Tongue (tissue), 1 donor: ENCODE measurements at regions not wholly inside any gene's neighbourhood (a gene's known extent, or its start where the extent isn't known, plus 50 kb on each side); places are given as distances from the start of the nearest gene placed in this dataset.
"Not testable (repeated sequence)": the region's sequence is repeated elsewhere in the genome, so short reads cannot be mapped to it uniquely, and the experiment has no call there.

Experiments used
- DNase-seq: peaks from one replicate; pipeline ENCODE4 v3.0.0-alpha.2; 2015

DNA sequence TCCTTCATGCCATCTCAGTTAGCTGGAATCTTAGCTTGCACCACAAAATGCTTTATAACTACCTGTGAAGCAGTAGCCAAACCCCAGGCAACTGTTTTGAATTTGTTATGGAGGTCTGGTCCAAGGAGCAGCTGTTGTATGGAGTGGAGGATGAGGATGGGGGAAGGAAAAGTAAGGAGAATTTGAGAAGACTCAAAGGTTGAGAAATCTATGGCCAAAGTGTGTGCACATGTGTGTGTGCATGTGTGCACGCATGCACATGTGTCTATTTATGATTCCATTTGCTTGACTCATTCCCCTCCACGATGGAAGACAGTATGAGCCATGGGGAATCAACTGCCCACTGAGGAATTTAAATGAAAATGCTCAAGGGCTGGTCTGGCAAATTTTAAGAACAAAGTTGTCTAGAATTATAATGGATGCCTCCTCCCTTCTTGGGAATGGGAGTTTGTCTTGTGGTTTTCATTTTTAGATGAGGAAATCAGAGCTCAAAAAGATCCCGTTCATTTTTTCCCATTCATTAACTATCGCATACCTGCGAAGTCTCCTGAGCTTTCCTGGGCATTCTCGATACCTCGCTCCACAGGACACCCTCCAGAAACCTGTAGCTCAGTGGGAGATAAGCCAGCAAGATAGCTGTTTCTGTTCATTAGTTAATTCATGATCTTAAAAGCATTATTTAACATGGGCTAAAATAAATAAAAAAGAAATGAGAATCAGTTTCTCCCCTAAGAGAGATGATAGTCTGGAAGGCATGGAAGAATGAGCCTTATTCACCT lies 152.3 kb upstream of the NEDD9 start:
- no peak for DNase-seq

DNA sequence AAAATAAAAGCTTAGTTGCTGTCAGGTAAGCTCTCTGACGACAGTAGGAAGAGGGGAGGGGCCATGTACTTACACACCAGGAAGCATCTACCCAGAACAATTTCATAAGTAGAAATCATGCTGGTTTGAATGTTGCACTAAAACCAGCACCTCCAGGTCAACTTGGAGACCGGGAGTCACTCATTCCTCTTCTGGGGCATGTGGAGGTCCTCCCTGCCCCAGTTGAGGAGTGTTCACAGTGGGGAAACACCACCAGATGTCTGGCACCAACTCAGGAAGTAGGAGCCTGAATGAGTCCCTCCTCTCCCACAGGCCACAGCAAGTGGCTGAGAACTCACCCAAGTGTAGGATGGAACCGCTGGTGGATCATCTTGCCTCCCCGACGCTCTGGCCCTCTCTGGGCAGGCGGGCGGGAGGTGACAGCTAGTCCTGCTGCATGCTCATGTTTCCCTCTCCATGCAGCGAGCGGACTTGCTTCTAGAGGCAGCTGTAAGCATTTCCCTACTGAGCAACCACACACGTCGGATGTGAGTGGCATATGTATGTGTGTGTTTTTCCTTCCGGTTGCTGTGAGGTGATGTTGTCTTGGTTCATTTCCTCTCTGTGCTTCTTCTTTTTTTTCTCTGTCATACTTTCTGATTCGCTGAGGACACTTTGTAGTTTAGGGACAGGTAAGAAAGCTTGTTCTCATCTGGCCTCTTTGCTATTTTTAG lies 149.5 kb upstream of the NEDD9 start:
- no peak for DNase-seq

DNA sequence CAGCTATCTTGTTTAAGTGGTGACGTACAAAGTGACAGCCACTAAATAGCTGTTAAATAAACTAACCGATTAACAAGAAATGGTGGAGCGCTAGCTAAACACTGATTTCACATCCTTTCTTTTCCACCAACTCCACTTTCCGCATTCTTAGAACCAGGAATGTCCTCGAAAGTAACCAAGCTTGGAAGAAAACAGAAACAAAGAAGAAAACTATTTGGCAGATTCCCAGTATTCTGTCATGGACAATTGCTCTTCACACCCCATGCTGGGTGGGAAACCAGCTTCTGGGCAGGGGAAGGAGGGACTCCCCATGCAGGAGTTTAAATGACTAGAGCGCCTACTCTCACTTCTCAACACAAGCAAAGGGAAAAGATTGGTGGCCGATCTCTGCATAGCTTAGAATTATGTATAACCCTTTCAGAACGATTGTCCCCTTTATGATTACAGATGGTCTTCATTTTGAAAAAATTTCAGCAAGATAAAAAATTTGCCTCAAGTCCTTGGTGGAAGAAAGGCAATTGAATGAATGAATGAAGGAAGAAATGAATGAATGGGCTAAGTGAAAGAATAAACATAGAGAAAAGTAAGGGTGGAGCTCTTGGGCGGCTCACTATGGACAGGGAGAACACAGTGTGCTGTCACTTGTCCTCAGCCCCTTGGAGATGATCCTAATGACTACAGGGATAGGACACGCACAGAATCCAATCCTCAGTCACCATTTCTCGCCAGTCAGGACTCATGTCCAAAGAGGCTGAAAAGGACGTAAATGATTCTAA lies 148.7 kb upstream of the NEDD9 start:
- no peak for DNase-seq

DNA sequence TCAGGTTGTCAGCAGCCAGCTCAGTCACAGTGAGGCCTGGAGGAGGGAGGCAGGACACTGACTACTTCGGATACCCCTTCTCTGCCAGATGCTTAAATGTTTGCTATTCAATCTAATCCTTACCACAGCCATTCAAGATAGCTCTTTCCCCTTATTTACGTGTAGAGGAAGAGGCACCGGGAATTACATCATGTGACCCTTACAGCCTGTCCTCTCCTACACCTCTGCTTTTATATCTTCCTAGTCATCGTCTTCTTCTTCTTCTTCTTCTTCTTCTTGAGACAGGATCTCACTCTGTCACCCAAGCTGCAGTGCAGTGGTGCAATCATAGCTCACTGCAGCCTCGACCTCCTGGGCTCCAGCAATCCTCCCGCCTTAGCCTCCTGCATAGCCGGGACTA lies 148.1 kb upstream of the NEDD9 start:
- no peak for DNase-seq

DNA sequence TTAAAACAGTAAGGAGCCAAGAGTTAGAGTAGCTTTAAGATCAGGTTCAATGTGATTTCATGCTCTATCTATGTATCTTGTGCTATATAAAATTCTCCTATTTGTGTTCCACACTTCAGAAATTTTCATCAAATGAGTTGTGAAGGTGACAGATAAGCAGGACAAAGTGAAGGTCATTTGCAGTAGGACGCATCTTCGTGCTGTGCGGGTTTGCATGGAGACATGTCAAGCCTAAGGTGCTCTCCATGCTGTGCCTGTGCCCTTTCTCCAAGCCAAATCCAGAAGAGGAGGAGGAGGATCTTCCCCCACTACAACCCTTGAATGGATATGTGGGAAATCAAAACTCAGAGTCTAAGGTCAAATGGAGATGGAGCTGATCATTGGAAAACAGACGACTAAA lies 147.3 kb upstream of the NEDD9 start:
- no peak for DNase-seq

DNA sequence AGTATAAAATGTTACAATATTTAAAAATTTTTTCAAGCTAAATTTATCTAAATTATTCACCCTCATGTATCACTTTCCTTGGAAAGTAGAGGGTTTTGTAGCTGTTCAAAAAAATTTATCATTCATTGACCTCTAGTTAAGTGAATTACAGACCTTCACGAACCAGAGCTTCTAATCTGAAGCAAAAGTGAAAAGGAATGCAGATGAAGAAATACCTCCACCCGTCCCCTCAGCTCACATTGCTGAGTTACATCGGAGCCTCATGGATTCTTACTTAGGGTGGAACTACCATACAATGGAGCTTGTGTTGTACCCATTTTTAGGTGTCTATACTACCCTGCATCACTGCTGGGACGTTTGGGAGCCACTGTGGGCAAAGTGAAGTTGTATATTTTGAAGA lies 146.2 kb upstream of the NEDD9 start:
- no peak for DNase-seq

DNA sequence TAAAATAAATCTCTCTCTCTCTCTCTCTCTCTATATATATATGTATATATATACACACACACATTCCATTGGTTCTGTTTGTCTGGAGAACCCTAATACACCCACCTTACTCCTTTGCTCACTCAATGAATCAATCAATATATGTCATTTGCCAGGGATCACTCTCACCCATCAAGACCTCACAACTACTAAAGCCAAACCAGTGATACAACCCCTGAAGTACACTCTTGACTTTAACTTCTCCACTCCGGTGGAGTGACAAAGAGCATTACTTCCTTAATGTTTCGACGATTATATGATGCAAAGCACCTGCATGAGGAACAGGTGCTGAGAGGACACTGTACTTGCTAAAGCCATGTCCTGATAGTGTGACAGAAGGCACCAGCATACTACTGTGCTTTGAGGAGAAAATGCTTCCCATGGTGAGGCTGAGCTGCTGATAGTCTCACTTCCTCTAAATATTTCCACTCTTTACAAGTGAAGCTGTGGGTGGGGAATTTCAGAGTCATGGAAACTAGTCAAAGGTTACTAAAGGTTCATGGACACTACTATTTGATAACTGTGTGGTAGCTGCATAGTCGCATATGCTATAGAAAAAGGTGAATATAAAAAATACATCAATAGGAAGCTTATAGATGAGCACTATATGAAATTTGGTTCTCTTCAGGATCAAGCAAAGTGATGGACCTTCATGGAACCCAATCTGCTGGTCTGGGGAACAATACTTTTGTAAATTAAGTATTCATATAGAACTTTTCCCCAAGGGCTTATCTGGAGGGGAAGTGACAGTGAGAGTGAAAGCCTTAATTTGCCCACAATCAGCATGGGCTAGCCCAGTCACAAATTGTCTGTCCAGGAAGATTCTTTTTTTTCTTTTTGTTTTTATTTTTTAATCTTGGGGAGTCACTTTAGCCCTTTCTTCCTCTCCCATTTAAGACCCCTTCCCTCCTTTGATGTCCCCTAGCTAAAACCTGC lies 141.9 kb upstream of the NEDD9 start:
- no peak for DNase-seq

DNA sequence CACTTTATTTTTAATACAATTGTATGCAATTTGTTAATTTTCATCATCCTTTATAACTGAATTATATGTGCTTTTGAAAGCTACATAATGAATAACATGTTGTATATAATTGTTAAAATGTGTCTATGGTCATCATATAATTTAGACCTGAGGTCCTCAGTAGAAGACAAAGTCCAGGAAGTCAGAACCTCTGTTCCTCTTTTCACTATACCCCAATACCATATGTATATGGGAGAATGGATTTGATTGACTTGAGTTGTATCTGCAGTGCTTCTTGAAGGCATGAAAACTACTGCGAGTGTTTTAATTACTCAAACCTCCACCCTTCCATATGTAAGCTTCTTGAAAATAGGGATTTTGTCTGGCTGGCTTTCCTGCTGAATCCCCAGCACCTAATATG lies 140.7 kb upstream of the NEDD9 start:
- no peak for DNase-seq

DNA sequence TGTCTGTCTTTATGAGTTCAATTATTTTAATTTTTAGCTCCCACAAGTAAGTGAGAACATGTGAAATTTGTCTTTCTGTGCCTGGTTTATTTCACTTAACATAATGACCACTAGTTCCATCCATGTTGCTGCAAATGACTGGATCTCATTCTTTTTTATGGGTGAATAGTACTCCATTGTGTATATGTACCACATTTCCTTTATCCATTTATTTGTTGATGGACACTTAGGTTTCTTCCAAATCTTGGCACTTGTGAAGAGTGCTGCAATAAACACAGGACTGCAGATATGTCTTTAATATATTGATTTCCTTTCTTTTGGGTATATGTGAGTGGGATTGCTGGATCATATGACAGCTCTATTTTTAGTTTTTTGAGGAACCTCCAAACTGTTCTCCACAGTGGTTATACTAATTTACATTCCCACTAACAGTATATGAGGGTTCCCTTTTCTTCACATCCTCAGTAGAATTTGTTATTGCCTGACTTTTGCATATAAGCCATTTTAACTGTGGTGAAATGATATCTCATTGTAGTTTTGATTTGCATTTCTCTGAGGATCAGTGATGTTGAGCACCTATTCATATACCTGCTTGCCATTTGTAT lies 139.8 kb upstream of the NEDD9 start:
- not testable (repeated sequence) for DNase-seq

DNA sequence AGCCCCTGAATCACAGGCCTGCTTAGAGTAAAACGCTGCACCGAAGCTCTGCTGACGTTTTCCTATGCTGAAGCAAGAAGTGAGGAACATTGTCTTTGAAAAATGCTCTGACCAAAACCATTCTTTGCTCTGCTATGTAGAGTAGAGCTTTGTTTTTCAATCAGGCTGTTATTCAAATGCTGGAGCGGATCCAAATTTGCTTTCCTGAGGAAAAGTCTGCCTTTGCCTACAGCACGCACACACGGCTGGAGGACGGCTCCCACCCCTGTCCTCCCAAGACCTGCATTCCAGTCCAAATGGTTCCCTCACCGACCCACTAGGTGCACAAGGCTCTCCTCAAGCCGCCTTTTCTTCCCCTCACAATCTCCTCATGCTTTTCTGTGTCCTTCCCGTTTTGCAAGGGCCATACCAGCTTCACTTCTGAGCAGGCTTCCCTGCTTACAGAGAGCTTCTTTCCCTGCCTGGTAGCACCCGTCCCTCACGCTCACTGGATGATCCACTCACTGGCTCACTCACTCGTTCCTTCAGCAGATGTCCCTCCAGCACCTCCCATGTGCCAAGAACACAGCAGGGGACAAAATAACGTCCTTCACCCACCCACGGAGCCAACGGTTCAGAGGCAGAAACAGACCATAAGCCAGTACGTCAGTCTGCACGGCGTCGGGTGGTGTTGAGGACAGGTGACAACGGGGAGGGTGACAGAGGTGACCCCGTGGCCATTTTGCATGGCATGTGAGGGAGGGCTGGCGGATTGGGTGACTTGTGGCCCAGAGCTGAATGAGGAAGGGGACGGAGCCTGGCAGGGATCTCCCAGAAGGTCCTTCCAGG lies 137.9 kb upstream of the NEDD9 start:
- DNase-seq, result peak; percentile 58

DNA sequence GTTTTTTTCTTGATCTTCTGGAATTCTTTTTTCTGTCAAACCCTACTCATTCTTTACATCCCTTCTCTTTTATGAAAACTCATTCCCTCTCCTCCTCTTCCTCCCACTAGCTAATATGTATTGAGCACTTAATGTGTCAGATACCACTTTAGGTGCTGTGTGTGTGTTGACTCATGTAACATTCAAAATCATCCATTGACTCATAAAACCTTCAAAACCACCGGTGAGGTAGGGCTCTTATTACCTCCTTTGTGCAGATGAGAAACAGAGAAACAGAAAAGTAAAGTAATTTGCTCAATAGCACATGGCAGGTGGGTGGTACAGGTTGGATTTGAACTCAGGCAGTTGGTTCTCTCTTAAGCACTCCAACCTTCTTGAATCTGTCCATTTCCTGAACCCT lies 136.3 kb upstream of the NEDD9 start:
- no peak for DNase-seq

DNA sequence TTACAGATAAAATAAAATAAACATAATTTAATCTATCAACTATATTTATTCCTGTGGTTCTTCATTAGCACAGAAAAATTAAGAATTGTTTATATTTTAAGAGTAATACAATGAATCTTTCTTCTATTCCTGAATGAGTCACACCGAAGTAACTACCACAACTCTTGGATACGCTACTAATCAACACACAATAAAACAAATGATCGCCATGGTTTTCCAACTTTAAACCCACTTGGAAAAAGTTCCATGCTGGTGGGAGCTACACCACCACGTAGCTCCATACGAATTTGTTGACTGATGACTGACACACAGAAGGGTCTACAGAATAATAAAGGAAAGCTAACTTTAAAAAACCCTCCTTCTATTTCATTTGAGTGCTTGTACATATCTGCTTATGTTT lies 135.8 kb upstream of the NEDD9 start:
- no peak for DNase-seq

DNA sequence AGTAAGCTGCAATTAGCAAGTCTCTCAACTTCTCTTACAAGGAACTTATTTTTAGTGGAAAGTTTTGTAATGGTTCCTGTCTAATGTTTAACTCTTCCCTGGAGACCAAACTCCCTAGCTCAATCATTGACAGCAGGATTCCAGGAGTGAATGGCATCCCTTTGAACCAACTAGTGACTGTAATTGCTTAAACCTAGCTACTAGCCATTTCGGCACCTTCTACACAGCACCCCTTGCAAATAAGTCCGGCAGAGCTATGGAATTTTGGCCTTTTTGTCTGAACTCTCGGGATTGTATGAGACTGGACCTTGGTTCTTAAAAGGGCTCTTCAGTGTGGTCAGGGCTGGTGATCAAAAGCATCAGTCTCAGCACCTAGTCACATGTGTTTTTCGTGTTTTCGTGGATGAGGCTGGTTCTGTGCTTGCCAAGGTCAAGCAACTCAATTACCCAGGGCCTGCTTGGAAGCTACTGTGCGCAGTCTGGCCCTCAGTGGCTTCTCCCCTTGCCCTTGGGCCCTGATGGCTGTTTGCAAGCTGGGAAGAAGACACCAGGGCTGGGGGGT lies 135.3 kb upstream of the NEDD9 start:
- no peak for DNase-seq

DNA sequence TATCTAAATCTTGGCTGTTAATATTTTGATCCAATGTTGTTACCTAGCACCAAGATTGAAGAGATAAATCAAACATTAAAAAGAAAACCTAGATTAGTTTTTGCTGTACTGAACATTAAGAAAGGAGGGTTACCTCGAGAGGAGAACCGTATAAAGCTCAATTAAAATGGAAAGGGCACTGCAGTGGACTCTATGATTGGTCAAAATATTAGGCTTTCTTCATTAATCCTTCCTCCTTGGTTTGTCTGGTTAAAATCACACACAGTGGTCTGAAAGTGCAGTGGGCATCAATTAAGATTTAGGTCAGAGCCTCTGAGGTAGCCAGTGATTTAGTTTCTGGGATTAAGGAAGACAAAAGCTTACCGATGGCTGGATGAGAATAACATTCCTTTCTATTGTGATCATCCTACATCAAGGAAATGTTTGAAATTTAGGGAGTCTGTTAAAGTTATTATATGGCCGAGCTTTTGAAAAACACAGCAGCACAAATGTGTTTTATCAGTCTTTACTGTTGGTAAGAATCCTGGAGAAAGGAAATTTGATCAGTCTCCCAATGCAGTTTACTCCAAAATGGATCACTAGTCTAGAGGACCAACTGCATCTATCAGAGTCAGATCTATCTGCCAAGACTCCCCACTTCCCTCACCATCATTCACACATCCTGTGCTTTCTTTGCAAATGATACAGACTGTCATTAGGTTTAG lies 134.6 kb upstream of the NEDD9 start:
- DNase-seq, result peak; percentile 41

DNA sequence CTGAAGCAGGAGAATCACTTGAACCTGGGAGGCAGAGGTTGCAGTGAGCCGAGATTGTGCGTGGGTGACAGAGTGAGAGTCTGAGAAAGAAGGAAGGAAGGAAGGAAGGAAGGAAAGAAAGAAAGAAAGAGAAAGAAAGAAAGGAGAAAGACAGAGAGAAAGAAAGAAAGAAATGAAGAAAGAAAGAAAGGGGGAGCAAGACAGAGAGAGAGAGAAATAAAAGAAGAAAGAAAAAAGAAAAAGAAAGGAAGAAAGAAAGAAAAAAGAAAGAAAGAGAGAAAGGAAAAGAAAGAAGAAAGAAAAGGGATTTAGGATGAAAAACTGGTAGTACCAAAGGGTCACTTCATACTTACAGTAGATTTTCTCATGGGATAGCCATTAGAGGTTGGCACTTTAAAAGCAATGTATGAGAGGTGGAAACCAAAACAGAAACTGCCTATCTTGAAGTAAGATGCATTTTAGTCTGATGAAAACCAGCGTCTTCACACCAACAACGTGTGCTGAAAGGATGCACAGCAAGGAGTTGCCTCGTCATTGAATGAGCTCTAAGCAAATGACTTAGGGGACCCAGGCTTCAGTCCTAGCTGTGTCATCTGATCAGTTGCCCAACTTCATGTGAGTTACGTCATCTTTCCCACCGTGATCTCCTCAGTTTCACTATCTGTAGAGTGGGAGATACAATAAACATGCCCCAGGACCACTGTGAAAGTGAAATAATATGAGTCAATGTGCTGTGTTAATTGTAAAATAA lies 133.9 kb upstream of the NEDD9 start:
- DNase-seq, result no peak

DNA sequence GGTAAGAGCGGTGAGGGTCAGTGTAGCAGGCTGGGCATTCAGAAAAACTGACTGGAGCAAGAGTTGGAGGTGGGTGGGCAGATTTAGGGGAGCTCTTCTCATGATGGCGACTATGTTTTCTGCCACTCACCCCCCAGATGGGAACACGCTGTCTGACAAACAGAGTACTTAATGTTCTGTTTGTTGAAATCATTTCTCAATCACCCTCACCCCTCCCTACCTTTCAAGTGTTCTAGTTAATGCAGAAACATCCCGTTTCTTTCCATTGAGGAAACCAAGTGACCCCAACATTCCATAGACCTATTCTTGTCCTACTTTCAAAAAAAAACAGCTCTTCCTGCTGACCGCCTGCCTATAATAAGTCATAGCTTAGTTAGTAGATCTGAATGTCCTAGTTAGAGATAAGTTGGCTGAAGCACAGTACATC lies 132.5 kb upstream of the NEDD9 start:
- DNase-seq, result no peak

DNA sequence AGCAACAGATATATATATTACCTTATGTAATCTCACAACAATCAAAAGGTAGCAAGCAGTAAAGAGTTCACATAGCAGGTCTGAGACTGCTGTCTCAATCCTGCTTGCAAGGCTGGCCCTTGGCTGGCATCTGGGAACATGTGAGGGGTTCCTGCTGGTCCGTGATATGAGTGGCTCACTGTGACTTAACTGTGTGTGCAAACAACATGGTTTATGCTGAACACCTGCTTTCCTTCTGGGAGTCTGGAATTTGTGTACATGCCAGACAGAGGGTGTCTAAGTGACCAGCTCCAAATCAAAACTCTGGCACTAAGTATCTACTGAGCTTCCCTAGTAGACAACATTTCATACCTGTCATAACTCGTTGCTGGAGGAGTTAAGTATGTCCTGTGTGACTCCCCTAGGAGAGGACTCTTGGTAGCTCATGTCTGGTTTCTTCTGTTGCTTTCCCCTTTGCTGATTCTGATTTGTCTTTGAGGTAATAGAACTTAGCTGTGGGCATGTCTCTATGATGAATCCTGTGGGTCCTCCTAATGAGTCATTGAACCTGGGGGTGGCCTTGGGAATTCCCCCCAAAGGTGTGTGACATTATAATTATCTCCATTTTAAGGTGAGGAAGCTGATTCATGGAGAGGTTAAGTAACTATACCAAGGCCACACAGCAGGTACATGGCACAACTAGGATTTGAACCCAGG lies 131.6 kb upstream of the NEDD9 start:
- no peak for DNase-seq

DNA sequence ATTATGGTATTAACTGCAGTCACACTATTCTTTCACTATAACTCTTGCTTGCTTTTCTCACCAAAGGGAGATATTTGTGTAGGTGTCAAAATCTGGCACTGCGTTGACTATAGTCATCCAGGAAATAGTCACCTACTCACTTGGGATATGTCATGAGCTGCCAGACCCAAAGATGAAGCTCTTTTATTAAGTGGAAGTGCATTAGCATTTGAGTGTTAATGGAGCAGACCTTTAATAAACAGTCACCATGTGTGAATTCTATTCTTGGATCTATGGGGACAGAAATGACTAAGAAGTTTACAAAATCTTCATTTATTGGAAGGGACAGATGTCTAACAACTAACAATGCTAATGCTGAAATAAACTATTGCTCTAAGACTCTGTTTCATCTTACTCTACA lies 130.1 kb upstream of the NEDD9 start:
- DNase-seq, result no peak
